Hepatic stellate cell (primary cell): ENCODE measurements at regions not wholly inside any gene's neighbourhood (a gene's known extent, or its start where the extent isn't known, plus 50 kb on each side); places are given as distances from the start of the nearest gene placed in this dataset.
"Not testable (repeated sequence)": the region's sequence is repeated elsewhere in the genome, so short reads cannot be mapped to it uniquely, and the experiment has no call there.

Experiments used
- DNase-seq: peaks from one replicate; pipeline ENCODE4 v3.0.0; 2011; ENCODE audit warnings: low spot score

DNA sequence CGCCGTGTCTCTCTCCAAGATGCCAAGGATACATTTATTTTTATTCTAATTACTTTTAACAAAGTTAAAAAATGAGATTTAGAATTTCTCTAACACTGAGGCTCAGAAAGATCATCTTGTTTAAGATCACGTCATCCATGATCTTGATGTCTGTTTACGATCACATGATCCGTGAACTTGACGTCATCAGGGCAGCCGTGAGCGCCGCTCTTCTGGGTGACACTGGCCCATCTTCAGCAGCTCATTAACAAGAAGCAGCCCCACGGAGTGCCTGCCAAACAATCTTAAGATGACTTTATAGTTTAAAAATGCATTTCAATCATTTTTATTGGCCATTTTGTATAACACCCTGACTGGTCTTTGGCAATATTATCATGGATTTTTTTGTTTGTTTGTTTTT is 291.1 kb upstream of the PRKCQ start:
- no peak for DNase-seq

DNA sequence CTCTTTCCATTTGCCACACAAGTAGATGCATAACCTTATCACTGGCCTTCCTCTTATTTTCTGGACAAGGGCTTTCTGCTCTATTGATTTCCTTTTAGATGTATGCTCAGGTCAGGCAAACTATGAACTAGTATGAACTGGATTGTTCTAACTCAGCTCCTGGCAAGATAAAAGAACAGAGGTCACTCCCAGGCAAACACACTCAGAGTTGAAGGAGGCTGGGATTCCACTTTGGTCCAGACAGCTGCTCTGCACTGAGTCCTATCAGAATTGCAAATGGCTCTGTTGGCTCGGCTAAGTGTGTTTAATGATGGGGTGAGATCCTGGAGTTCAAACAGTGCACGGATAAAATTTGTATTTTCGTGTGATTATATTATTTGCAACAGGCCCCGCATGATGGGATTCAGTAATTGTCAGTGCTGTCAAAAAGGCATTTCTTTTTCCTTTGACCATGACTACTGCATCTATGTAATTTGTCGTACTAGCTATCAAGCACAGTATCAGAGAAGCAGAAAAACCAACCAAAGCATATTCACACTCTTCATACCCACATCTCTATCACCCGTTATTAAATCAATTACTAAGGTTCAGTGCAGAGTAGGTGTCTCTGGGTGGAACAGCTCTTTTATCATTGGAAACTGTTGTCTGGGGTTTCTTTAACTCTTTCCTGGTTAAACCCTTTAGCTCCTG is 288.1 kb upstream of the PRKCQ start:
- DNase-seq: no peak

DNA sequence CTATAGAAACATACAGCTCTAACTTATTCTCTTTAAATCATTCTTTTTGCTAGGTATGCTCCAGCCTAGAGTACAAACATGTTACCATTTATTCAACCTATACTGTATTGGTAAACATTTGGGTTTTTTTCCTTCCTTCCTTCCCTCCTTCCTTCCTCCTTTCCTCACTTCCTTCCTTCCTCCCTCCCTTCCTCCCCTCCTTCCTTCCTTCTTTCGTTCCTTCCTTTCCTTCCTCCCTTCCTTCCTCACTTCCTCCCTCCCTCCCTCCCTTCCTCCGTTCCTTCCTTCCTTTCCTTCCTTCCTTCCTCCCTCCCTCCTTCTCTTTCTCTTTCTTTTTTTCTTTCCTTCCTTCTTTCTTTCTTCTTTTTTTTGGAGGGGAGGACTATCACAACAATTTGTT is 286.7 kb upstream of the PRKCQ start:
- no peak for DNase-seq

DNA sequence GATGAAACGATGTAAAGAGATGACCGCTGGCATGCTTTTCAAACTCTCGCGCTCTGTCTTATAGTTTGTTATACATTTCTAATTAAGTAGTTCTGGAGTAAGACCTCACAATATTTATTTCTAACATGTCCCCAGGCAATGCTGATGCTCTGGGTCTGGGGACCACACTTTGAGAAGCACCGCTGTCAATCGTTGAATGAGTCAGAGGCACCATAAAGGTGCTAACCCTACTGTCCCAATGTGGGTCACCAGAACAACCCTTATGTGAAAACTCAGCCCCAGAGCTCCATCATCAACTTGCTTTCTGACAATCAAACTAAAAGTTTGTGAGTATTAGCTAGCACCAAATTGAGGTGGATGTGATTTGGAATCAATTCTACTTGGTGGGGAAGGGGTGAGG is 284.1 kb upstream of the PRKCQ start:
- no peak for DNase-seq

DNA sequence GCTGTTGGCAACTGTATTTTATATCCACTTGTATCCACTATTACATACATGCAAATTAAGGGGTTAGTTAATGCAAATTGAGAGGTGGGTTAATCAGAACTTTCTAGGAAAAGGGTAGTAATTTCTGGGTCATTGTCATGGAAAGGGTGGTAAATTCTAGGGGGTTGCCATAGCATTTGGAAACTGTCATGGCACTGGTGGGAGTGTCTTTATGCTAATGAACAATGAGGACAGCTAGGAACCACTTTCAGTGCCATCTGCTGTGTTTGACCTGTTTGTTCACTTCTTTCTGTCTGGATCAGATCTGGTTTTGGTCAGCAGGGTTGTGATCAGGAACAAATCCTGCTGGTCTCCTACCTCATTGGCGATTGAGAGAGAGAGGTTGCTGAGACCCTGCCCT is 283.3 kb upstream of the PRKCQ start:
- DNase-seq: no peak

DNA sequence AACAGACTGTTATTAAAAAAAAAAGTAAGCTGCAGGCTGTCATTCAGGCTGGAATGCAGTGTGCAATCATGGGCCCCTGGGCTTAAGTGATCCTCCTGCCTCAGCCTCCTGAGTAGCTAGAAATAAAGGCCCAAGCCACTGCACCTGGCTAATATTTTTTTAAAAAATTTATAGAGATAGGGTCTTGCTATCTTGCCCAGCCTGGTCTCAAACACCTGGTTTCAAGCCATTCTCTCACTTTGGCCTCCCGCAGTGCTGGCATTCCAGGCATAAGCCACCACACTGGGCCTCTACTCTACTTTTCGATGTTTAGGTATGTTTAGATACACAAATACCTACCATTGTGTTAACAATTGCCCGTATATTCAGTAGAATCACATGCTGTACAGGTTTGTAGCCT is 270.4 kb upstream of the PRKCQ start:
- DNase-seq: no peak

DNA sequence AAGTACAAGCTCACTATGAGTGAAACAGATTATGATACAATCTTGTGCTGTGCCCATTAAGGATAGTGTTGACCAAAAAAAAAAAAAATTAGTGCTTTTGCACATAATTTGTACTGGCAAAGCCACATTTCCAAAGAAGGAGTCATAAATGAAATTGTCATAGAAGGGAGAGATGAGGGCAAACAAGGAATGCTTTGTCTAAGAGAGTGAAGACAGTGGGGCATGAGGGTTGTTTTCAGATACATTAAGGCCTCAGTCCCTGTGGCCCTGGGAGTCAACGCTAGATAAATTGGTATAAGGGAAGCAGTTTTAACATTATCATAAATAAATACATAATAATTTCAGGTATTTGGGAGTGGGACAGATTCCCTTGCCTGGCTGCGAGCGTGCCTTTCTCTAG is 267.5 kb upstream of the PRKCQ start:
- DNase-seq: no peak

DNA sequence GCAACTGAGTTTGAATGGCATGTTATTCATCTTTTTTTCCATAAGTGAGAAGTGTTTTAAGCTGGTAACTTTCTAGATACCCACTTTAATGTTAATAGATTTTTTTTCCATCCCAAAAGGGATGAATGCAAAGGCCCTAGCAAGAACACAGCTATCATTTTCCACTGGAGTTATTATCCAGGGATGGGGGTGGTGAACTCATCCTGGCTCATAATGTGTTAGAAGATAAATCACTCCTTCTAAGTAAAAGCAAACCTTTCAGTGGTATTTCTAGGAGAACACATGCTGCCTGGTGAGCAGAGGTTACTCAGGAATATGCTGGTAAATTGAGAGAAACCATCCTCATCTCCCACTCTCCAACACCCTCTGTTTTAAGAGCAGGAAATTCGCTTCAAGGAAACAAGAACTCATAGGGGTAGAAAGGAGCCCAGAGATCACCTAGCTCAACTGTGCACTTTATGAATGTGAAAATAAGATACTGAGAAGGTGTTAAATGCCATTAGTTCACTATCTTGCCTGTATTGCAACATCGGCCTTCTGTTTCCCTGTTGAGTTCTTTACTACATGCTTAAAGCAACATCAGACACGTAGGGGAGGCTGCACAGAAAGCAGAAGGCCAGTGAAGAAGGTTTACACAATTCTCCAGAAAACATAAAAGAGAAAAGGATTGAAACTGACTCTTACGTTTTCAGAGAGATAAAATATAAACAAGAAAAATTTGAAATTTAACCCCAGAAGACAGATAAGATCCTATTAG is 264.0 kb upstream of the PRKCQ start:
- no peak for DNase-seq

DNA sequence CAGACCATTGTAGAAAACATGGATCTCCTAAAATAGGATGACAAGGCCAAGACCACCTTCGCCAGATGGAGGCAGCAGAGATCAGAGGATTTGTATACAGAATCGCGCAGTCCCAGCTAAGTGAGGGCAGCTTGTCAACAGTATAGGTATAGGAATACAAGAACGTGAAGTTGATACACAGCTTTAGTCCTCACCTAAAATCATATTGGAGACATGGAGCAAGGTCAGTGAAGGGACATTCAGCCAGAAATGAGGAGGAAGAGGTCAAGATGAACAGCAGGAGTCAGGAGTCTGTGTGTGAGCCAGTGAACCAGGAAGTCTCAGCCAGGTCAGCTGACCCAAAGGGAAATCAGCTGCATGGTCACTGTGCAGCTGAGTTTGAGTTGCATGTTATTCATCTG is 263.4 kb upstream of the PRKCQ start:
- DNase-seq: no peak

DNA sequence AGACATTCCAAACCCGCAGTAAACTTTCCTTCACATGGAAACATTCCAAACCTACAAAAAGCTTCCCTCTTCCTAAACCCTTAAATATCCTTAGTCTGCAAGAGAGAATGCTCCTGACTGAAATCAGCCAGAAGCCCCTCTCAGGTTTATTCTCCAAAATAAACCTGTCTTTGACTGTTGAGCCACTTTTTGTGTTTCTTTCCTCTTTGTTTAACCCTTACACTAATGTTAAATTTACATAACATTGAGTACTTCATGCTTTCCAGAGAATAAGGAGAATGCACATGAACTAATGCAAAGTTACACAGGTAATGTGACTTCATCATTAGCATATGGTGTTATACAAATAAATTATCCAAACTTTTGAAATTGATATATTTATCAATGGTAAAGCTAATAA is 262.6 kb upstream of the PRKCQ start:
- no peak for DNase-seq

DNA sequence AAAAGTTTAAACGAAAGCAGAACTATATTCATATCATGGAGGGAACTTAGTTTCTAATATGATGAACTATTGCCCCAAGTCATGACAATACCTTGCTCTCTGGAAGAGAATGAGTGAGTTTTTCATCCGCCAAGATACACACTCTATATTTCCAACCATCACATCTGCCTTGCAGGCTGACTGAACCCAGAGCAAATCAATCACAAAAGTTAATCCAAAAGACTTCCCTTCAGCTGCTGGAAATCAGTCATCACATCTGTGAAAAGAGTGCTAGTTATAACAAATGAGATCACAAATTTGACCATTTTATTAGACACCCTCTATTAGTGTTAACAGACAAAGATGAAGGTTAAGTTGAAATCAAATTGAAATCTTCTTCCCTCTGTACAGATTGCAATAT is 261.7 kb upstream of the PRKCQ start:
- DNase-seq: no peak

DNA sequence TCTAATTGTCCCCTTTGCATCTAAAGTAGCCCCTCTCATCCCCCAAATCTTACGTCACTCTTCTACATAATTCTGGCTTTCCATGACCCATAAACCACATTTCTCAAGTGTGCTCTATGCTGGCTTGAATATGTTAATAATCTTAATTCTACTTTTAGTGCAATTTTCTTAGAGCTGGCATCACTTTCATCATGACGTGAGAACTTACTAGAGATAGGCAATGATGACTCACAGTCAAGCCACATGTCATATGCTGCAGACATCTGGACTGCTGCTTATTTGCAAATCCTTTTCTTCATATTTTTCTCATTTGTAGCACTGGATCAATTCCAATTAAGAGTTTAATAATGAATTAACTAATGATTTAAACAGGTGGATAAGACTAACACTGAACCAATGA is 260.7 kb upstream of the PRKCQ start:
- no peak for DNase-seq

DNA sequence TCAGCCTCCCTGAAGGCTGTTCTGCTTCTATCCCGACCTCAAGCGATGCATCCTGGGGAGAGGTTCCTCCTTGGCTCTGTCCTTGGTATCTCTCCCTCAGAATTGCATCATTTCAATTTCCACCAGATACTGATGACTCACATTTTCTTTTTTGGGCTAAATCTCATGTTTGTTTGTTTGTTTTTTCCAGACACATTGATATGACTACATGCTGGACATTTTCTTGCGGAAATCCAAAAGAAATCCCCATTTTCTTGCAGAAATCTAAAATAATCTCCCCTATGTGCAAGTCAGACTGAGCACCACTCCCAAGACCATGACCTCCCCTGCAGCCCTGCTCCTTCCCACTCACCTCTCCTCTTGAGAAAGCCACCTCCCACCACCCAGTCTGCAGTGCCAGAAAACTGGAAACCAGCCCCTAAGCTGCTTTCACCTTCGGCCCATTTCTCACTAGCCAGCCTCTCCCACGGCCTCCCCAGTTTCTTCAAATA is 260.2 kb upstream of the PRKCQ start:
- no peak for DNase-seq

DNA sequence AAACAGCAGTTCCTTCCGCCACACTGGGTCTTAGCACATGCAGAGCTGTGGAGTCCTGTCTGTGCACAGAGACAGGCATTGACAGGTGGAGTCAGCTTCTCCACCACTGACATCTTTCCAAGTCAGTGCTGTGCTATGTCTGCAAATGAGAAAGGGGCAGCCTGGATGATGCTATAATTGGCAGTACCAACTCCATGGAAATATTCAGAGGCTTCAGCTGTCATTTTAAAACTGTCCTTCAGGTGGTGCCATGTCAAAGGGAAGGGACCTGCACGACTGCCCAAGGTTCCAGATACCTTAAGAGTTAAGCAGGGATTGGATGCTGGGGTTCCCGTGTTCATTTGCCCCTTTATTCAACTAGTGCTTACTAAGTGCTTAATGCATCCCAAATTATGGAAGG is 258.0 kb upstream of the PRKCQ start:
- DNase-seq: no peak

DNA sequence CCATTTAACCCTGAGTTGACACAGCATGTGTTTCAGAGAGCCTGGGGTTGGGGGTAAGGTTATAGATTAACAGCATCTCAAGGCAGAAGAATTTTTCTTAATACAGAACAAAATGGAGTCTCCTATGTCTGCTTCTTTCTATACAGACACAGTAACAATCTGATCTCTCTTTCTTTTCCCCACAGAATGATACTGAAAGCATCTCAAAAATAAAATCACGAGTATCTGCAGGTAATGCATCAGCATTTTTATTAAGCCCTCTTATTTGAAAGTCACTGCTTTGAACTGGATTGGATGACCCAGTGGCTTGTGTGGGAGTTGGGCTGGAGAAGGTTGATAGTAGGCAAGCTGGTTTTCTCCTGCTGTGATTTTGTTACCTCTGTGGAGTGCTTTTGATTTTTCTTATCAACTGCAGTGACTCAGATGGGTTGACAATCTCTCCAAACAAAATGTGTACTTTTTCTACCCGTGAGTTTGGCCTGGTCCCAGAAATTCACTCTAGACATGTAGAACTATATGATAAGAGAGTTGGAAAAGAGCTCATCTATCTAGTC is 253.5 kb upstream of the PRKCQ start:
- no peak for DNase-seq

DNA sequence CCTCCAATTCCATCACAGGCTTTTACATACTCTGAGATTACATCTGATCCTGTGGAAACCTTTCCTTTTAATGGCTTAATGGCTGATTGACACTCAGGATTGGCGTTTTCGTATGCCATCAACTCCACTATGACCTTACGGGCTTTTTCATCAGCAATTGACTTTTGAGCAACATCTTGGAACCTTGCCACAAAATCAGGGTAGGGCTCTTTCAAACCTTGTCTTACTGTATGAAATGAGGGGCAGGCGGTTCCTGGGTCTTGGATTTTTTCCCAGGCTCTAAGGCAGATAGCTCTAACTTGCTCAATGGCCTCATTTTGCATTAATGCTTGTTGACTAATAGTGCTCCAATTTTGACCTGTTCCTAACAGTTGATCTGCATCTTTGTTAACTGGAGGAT is 250.9 kb upstream of the PRKCQ start:
- DNase-seq: not testable (repeated sequence)

DNA sequence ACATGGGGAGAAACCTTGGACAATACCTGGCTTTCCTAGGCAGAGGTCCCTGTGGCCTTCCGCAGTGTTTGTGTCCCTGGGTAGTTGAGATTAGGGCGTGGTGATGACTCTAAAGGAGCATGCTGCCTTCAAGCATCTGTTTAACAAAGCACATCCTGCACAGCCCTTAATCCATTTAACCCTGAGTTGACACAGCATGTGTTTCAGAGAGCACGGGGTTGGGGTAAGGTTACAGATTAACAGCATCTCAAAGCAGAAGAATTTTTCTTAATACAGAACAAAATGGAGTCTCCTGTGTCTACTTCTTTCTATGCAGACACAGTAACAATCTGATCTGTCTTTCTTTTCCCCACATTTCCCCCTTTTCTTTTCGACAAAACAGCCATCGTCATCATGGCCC is 244.7 kb upstream of the PRKCQ start:
- DNase-seq: not testable (repeated sequence)

DNA sequence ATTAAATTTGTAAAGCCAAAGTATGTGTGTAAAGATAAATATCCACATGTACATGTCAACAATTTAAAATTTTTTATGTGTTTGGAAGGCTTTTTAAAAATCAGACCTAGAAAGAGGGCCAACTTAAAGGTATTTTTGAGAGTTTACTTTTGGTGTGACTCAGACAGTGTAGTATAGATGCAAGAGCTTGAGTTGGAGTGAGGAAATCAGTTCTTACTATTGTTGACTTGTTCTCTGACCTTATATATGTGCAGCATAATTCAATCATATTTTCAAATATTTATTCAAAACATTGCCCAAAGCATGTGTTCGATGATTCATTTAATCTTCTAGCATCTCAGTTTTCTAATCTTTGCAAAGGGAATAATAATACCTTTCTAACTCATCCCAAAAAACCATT is 243.7 kb upstream of the PRKCQ start:
- DNase-seq: no peak

DNA sequence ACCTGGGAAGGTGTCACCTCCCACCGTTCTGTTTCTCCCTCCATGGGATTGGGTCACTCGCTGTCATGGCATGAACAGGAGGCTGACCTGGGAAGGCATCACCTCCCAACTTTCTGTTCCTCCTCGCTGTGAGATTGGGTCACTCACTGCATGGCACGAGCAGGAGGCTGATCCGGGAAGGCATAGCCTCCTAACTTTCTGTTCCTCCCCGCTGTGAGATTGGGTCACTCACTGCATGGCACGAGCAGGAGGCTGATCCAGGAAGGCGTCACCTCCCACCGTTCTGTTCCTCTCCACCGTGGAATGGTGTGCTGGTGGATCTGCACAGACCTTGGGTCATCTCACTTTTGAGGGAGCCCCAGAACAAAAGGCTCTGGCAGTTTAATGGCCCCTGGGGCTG is 239.2 kb upstream of the PRKCQ start:
- DNase-seq: no peak

DNA sequence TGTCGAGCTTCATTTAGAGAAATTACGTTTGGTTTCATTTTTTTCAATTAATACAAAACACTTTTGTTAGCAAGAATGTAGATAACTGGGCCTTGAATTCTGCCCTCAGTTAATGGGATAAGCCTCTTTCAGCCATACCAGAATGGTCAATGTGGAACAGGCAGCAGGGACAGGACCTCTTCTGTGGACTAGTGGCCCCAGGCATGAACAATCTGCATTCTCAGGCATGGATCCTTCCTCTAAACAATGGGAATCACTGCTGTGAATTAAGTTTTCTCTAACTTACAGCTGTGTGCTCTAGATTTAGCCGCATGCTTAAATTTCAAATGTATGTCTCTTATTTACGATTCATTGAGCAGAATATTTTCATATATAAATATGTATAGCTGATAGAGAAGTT is 237.7 kb upstream of the PRKCQ start:
- no peak for DNase-seq

DNA sequence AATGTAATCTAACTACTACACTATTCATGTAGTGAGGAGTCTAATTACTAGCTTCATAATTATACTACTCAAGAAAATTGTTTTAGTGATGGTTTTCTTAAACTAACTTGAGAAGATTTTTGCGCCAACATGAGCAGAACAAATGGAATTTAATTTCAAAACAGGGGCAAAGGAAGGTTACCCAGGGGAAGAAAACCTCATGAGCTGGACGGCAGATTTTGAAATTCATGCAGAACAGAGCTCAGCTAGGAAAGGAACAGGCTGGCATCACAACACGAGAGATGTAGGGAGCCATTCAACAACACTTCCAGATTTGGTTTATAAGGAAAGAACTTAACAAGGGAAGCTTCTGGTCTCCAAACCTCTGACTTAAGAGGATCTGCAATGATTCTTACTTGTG is 235.3 kb upstream of the PRKCQ start:
- DNase-seq: no peak

DNA sequence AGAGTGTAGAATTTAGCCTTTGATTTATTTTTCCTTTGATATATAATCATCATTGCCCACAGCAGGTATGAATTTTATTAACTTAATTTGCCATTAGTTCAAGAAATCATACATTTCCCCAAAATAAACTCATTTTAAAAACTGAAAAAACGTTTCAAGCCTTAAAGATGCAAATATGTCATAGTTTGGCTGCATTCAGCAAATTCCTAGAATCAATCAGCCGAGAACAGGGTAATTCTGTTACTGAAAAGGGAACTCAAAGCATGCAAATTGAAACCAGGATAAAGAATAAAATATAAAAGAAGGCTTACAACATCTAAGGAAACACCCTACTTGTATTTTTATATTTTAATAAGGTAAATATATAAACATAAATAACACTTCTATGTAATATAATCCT is 233.8 kb upstream of the PRKCQ start:
- no peak for DNase-seq

DNA sequence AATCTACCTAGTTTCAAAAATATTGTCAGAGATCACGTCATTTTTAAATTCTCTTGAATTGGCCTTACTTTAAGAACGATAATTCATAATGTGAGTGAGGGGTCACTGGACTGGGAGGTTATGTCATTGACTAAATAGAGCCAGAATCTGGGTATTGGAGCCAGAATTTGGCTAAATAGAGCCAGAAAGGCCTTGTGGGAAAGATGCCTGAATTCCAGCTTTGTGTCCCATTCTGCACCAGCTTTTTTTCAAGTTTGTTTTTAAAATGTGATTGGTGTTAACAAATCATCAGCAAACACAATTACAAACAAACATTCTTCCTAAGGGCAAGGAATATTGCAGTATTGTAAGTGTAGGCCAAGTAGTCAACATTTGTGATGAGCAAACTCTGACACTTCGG is 233.2 kb upstream of the PRKCQ start:
- no peak for DNase-seq

DNA sequence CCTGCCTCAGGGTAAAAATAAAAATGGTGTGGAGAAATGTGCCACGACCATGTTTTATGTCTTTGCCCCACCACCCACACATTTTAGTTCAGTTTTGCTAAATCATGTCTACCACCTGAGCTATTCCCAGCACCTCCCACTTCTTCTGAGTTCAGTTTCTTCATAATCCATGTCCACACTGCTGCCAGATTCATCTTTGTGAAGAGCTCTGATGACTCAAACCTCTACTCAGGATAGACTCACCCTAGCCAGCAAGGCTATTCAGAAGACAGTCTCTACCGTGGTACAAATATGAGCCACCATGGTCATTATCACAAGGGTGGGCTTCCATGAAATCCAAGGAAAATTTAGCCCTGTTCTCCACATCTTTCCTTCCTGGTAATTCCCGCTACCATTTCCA is 231.1 kb upstream of the PRKCQ start:
- no peak for DNase-seq
